HepG2 (cell line): ENCODE measurements at regions not wholly inside any gene's neighbourhood (a gene's known extent, or its start where the extent isn't known, plus 50 kb on each side); places are given as distances from the start of the nearest gene placed in this dataset.

Experiments
- ERF ChIP-seq: IDR thresholded peaks from 2 replicates; pipeline ENCODE4 v1.6.1; 2018; ENCODE audit warnings: missing biosample characterization, missing genetic modification reagents
- GRHL1 ChIP-seq: sonication (generic); formaldehyde crosslinking; conservative IDR thresholded peaks from 2 replicates; pipeline ENCODE4 v1.8.0; 2022; ENCODE audit warnings: missing genetic modification reagents
- IRF9 ChIP-seq: sonication (generic); formaldehyde crosslinking; IDR thresholded peaks from 2 replicates; pipeline ENCODE4 v1.8.0; 2022; ENCODE audit warnings: missing genetic modification reagents, mild to moderate bottlenecking, borderline replicate concordance
- MAFK ChIP-seq, 2 experiments: IDR thresholded peaks in 1 of 2; conservative IDR thresholded peaks in 1 of 2; 2 replicates each; pipeline ENCODE4 v1.6.1; 2011; ENCODE audit warnings: improper control_type of control experiment in 2 of 2, low read length in 2 of 2
- MTA3 ChIP-seq: sonication (generic); formaldehyde crosslinking; IDR thresholded peaks from 2 replicates; pipeline ENCODE4 v1.4.0; 2020; ENCODE audit warnings: missing genetic modification reagents
- MXD1 ChIP-seq: sonication (generic); formaldehyde crosslinking; IDR thresholded peaks from 2 replicates; pipeline ENCODE4 v1.4.0; 2020; ENCODE audit warnings: mild to moderate bottlenecking, missing genetic modification reagents
- NR0B2 ChIP-seq: sonication (generic); formaldehyde crosslinking; IDR thresholded peaks from 2 replicates; pipeline ENCODE4 v1.4.0; 2020; ENCODE audit warnings: mild to moderate bottlenecking, missing genetic modification reagents
- U2AF1 ChIP-seq: fragments of 200-400 bp; formaldehyde crosslinking; optimal IDR thresholded peaks from 2 replicates; pipeline ENCODE3; 2017; ENCODE audit warnings: mild to moderate bottlenecking, low read depth, low read length
- WIZ ChIP-seq: sonication (generic); formaldehyde crosslinking; IDR thresholded peaks from 2 replicates; pipeline ENCODE4 v1.5.1; 2020; ENCODE audit warnings: mild to moderate bottlenecking, missing genetic modification reagents
- ZNF446 ChIP-seq: sonication (generic); formaldehyde crosslinking; IDR thresholded peaks from 2 replicates; pipeline ENCODE4 v1.5.0; 2020; ENCODE audit warnings: mild to moderate bottlenecking, missing genetic modification reagents
- ZNF773 ChIP-seq: sonication (generic); formaldehyde crosslinking; IDR thresholded peaks from 2 replicates; pipeline ENCODE4 v1.4.0; 2020; ENCODE audit warnings: missing genetic modification reagents, borderline replicate concordance

- TF ChIP-seq MXD1 (CRISPR knock-in tag) (no peak), ZNF446 (no peak), MAFK (conservative IDR thresholded peaks at IDR 0.05 in 1 of 2, IDR thresholded peaks at IDR 0.05 in 1 of 2; ENCODE audit: low read length in 2 of 2) (no peak), IRF9 (no peak), GRHL1 (CRISPR knock-in tag) (no peak), MTA3 (no peak), ERF (CRISPR knock-in tag) (no peak), NR0B2 (CRISPR knock-in tag) (no peak), U2AF1 (no peak), WIZ (CRISPR knock-in tag) (no peak), ZNF773 (CRISPR knock-in tag) (no peak)
Measured at GRCh38 chr10:36669615-36670352, 455.6 kb upstream of the ANKRD30A start (continued).
